Body of pancreas (tissue), 4 donors: ENCODE measurements at regions not wholly inside any gene's neighbourhood (a gene's known extent, or its start where the extent isn't known, plus 50 kb on each side); places are given as distances from the start of the nearest gene placed in this dataset.
A peak's percentile ranks its signal among the peaks of the same experiment; 100 is the strongest.

Experiments
- ATAC-seq: fragments of 150-250 bp; one replicate; pipeline ENCODE4 v1.9.1; 2016
- DNase-seq, 4 donors: peaks; one replicate each; pipeline ENCODE4 v3.0.0-alpha.2; 2019
- H3K27ac ChIP-seq, 4 donors: fragments of 200-600 bp; sonication (generic); 1 replicate in 3 of 4; 2 replicates in 1 of 4; pipeline versions ENCODE4 v1.5.1 to v1.6.1; 2016 to 2019; ENCODE audit warnings: mild to moderate bottlenecking in 1 of 4, mixed read lengths in 1 of 4, moderate library complexity in 1 of 4
- H3K27me3 ChIP-seq, 2 donors: fragments of 200-600 bp; sonication (generic); one replicate each; pipeline ENCODE4 v1.6.0; 2016; ENCODE audit warnings: mild to moderate bottlenecking in 1 of 2
- H3K36me3 ChIP-seq, 2 donors: fragments of 200-600 bp; sonication (generic); replicated peaks in 1 of 2; 2 replicates each; pipeline ENCODE4 v1.5.1; 2016; ENCODE audit warnings: low read depth in 2 of 2; ENCODE audit not compliant: insufficient read depth in 1 of 2
- H3K4me1 ChIP-seq: fragments of 200-600 bp; sonication (generic); one replicate; pipeline ENCODE4 v1.6.0; 2016
- H3K4me3 ChIP-seq, 2 donors: fragments of 200-600 bp; sonication (generic); 1 replicate in 1 of 2; 2 replicates in 1 of 2; pipeline ENCODE4 v1.5.1; 2016 to 2019
- H3K9me3 ChIP-seq, 3 donors: fragments of 200-600 bp; sonication (generic); 1 replicate in 2 of 3; 2 replicates in 1 of 3; pipeline ENCODE4 v1.5.1; 2016
- CTCF ChIP-seq, 7 experiments: fragments of 450-650 bp in 4 of 7; fragments of 200-600 bp in 3 of 7; sonication (generic) in 3 of 7; IDR thresholded peaks; one replicate each; pipeline ENCODE4 v1.5.1; 2016 to 2019; ENCODE audit warnings: antibody characterized with exemption in 7 of 7
- POLR2A ChIP-seq, 3 donors: fragments of 450-650 bp; IDR thresholded peaks; one replicate each; pipeline ENCODE4 v1.6.1; 2016; ENCODE audit warnings: antibody characterized with exemption in 3 of 3, mild to moderate bottlenecking in 2 of 3
- WGBS, 2 donors: methylation state at CpG; one replicate each; pipeline ENCODE4 v1.1.5; 2017; 5-methylcytosine and 5-hydroxymethylcytosine counted together
- intact Hi-C: fragments of 100-400 bp; cut with DNase I; formaldehyde crosslinking; loops from one replicate; pipeline ENCODE4 v1.15.1; 2023

GRCh38 chr5:14948383-14948782 is 76.8 kb upstream of the ANKH start:
- Histone ChIP-seq H3K27ac (no peak overlapping the region), H3K4me1 (no peaks in the 10 kb centered on the region), H3K27me3 (no peaks in the 10 kb centered on the region), H3K4me3 (no peak overlapping the region), H3K36me3 (no peaks in the 10 kb centered on the region), H3K9me3 (no peaks in the 10 kb centered on the region)
- no peak for DNase-seq
- intact Hi-C loops = no loop called here
- no peak for ATAC-seq
- no peak for TF ChIP-seq CTCF (IDR thresholded peaks at IDR 0.05)
- no peak for TF ChIP-seq POLR2A (IDR thresholded peaks at IDR 0.05)
- WGBS, 2 donors = 88 to 99% methylated on average over 4 of the region's 4 CpGs

GRCh38 chr5:14946815-14947620 is 75.4 kb upstream of the ANKH start:
- TF ChIP-seq POLR2A (IDR thresholded peaks at IDR 0.05) = no peak
- TF ChIP-seq CTCF (IDR thresholded peaks at IDR 0.05) = peak in 5 of 7 experiments; percentile 10 to 52 (median 42)
- 14% methylated on average over 4 of the region's 4 CpGs for WGBS, 2 donors
- H3K4me3 ChIP-seq = no peak overlapping the region
- H3K9me3 ChIP-seq = no peaks in the 10 kb centered on the region
- H3K27ac ChIP-seq = no peak overlapping the region
- ATAC-seq (peak; percentile 55), DNase-seq (peak; percentile 14 to 54 (median 45))
- no peaks in the 10 kb centered on the region for H3K27me3 ChIP-seq
- H3K36me3 ChIP-seq = no peaks in the 10 kb centered on the region
- intact Hi-C loops = no loop called here
- H3K4me1 ChIP-seq = no peaks in the 10 kb centered on the region

GRCh38 chr5:14945450-14945849 is 73.9 kb upstream of the ANKH start:
- no peak for TF ChIP-seq CTCF (IDR thresholded peaks at IDR 0.05)
- TF ChIP-seq POLR2A (IDR thresholded peaks at IDR 0.05) = no peak
- H3K27ac ChIP-seq = no peak overlapping the region
- H3K36me3 ChIP-seq = no peaks in the 10 kb centered on the region
- H3K4me1 ChIP-seq = no peaks in the 10 kb centered on the region
- intact Hi-C loops = no loop called here
- ATAC-seq (no peak), DNase-seq (no peak)
- H3K9me3 ChIP-seq = no peaks in the 10 kb centered on the region
- WGBS, 2 donors = 53 to 69% methylated on average over 3 of the region's 3 CpGs
- H3K4me3 ChIP-seq = no peak overlapping the region
- H3K27me3 ChIP-seq = no peaks in the 10 kb centered on the region

- no peaks in the 10 kb centered on the region for H3K27me3 ChIP-seq
- WGBS, 2 donors = 65 to 68% methylated on average over 3 of the region's 3 CpGs
- H3K4me1 ChIP-seq = no peaks in the 10 kb centered on the region
- TF ChIP-seq POLR2A (IDR thresholded peaks at IDR 0.05) (no peak), CTCF (IDR thresholded peaks at IDR 0.05) (no peak)
- DNase-seq (no peak), ATAC-seq (no peak)
- intact Hi-C loops = no loop called here
- H3K9me3 ChIP-seq = no peaks in the 10 kb centered on the region
- H3K36me3 ChIP-seq = no peaks in the 10 kb centered on the region
- no peak overlapping the region for H3K27ac ChIP-seq
- no peak overlapping the region for H3K4me3 ChIP-seq
Measured at GRCh38 chr5:14944996-14945395, 73.4 kb upstream of the ANKH start.

GRCh38 chr5:14944350-14944739 is 72.8 kb upstream of the ANKH start:
- no peaks in the 10 kb centered on the region for H3K27me3 ChIP-seq
- TF ChIP-seq CTCF (IDR thresholded peaks at IDR 0.05) (no peak), POLR2A (IDR thresholded peaks at IDR 0.05) (no peak)
- H3K9me3 ChIP-seq = no peaks in the 10 kb centered on the region
- no peaks in the 10 kb centered on the region for H3K36me3 ChIP-seq
- intact Hi-C loops = no loop called here
- ATAC-seq (no peak), DNase-seq (no peak)
- no peaks in the 10 kb centered on the region for H3K4me1 ChIP-seq
- no peak overlapping the region for H3K27ac ChIP-seq
- no peak overlapping the region for H3K4me3 ChIP-seq
- 79 to 84% methylated on average over 4 of the region's 4 CpGs for WGBS, 2 donors
